Activated CD8-positive, alpha-beta T cell treated with anti-CD3 and anti-CD28 coated beads for 36 hours (primary cell): ENCODE measurements at regions not wholly inside any gene's neighbourhood (a gene's known extent, or its start where the extent isn't known, plus 50 kb on each side); places are given as distances from the start of the nearest gene placed in this dataset.

Experiments
- ATAC-seq: fragments of 200-7000 bp; cut with Tn5 transposase; one replicate; pipeline ENCODE4 v1.10.0; 2021; ENCODE audit warnings: mild to moderate bottlenecking, moderate library complexity
- CTCF ChIA-PET: fragments of 350-600 bp; sonication (Branson Sonifier 250); formaldehyde crosslinking; loops from one replicate; lab custom pipeline; 2021; ENCODE audit warnings: antibody characterized with exemption; lab: Charles Lee
- POLR2A ChIA-PET: fragments of 350-600 bp; sonication (Branson Sonifier 250); formaldehyde crosslinking; loops from one replicate; lab custom pipeline; 2021; ENCODE audit warnings: antibody characterized with exemption; lab: Charles Lee
- DNase-seq: peaks from one replicate; pipeline ENCODE4 v3.0.0-alpha.2; 2020
- H3K27ac Mint-ChIP-seq: one replicate; pipeline ENCODE4 v1.8.0; 2021; ENCODE audit warnings: mild to moderate bottlenecking, mixed read lengths
- H3K27me3 Mint-ChIP-seq: one replicate; pipeline ENCODE4 v1.8.0; 2021; ENCODE audit warnings: mixed read lengths
- H3K36me3 Mint-ChIP-seq: one replicate; pipeline ENCODE4 v1.8.0; 2021; ENCODE audit warnings: low read depth, mixed read lengths
- H3K4me1 Mint-ChIP-seq: one replicate; pipeline ENCODE4 v1.8.0; 2021; ENCODE audit warnings: low read depth, mixed read lengths
- H3K4me3 Mint-ChIP-seq: one replicate; pipeline ENCODE4 v1.8.0; 2021; ENCODE audit warnings: mild to moderate bottlenecking, moderate library complexity, mixed read lengths
- H3K9me3 Mint-ChIP-seq: one replicate; pipeline ENCODE4 v1.8.0; 2021; ENCODE audit warnings: mixed read lengths
- CTCF ChIP-seq: fragments of 200-600 bp; IDR thresholded peaks from one replicate; pipeline ENCODE4 v1.8.0; 2022; ENCODE audit warnings: antibody characterized with exemption, mild to moderate bottlenecking
- intact Hi-C: fragments of 100-400 bp; cut with micrococcal nuclease; formaldehyde crosslinking; loops from one replicate; pipeline ENCODE4 v1.10.0; 2022

GRCh38 chr2:145226901-145227300 lies 707.0 kb upstream of the ZEB2 start:
- no peak for DNase-seq
- Mint-ChIP-seq H3K27ac (no peak overlapping the region), H3K9me3 (no peaks in the 10 kb centered on the region), H3K4me3 (no peak overlapping the region), H3K27me3 (peaks cover 8% of the 10 kb centered on the region), H3K36me3 (no peaks in the 10 kb centered on the region), H3K4me1 (no peaks in the 10 kb centered on the region)
- intact Hi-C loops = no loop called here
- ATAC-seq = no peak
- no peak for TF ChIP-seq CTCF
- POLR2A ChIA-PET = no interaction called here
- CTCF ChIA-PET = no interaction called here

- no peaks in the 10 kb centered on the region for H3K36me3 Mint-ChIP-seq
- TF ChIP-seq CTCF = no peak
- ChIA-PET CTCF (no interaction called here), POLR2A (no interaction called here)
- H3K27me3 Mint-ChIP-seq = peaks cover 9% of the 10 kb centered on the region
- no peak overlapping the region for H3K4me3 Mint-ChIP-seq
- DNase-seq = no peak
- no peak for ATAC-seq
- H3K27ac Mint-ChIP-seq = no peak overlapping the region
- no peaks in the 10 kb centered on the region for H3K4me1 Mint-ChIP-seq
- no peaks in the 10 kb centered on the region for H3K9me3 Mint-ChIP-seq
- intact Hi-C loops = no loop called here
Observed at GRCh38 chr2:145221516-145221915, 701.6 kb upstream of the ZEB2 start.

- intact Hi-C loops = no loop called here
- Mint-ChIP-seq H3K27me3 (peaks cover 7% of the 10 kb centered on the region), H3K4me1 (no peaks in the 10 kb centered on the region), H3K27ac (no peak overlapping the region), H3K4me3 (no peak overlapping the region), H3K9me3 (no peaks in the 10 kb centered on the region), H3K36me3 (no peaks in the 10 kb centered on the region)
- POLR2A ChIA-PET = no interaction called here
- DNase-seq (no peak), ATAC-seq (no peak)
- TF ChIP-seq CTCF = no peak
- CTCF ChIA-PET = no interaction called here
Observed at GRCh38 chr2:145221032-145221431, 701.1 kb upstream of the ZEB2 start.

GRCh38 chr2:145220496-145220895 lies 700.6 kb upstream of the ZEB2 start:
- no peak for TF ChIP-seq CTCF
- intact Hi-C loops = no loop called here
- Mint-ChIP-seq H3K36me3 (no peaks in the 10 kb centered on the region), H3K9me3 (no peaks in the 10 kb centered on the region), H3K27me3 (peaks cover 9% of the 10 kb centered on the region), H3K27ac (no peak overlapping the region), H3K4me1 (no peaks in the 10 kb centered on the region), H3K4me3 (no peak overlapping the region)
- DNase-seq = no peak
- ChIA-PET CTCF (no interaction called here), POLR2A (no interaction called here)
- no peak for ATAC-seq

GRCh38 chr2:145207884-145208283 lies 688.0 kb upstream of the ZEB2 start:
- ATAC-seq (no peak), DNase-seq (no peak)
- Mint-ChIP-seq H3K4me1 (no peaks in the 10 kb centered on the region), H3K27me3 (peaks cover 5% of the 10 kb centered on the region), H3K27ac (no peak overlapping the region), H3K36me3 (no peaks in the 10 kb centered on the region), H3K4me3 (no peak overlapping the region), H3K9me3 (peaks cover 7% of the 10 kb centered on the region)
- ChIA-PET CTCF (no interaction called here), POLR2A (no interaction called here)
- intact Hi-C loops = no loop called here
- no peak for TF ChIP-seq CTCF
